ENCODE measurements at regions not wholly inside any gene's neighbourhood (a gene's known extent, or its start where the extent isn't known, plus 50 kb on each side); places are given as distances from the start of the nearest gene placed in this dataset.

- Histone ChIP-seq H3K23ac (ENCODE audit: low read depth, low read length) (no peak overlapping the region), H2AK9ac (replicated peaks; ENCODE audit: low read depth, low read length, poor library complexity) (no peak overlapping the region), H3K18ac (ENCODE audit: low read depth, low read length) (no peak overlapping the region), H2BK120ac (ENCODE audit: low read depth, low read length) (no peak overlapping the region), H3K27me3 (ENCODE audit: control insufficient read depth, insufficient read depth, low read length) (no peaks in the 10 kb centered on the region), H3K9me3 (ENCODE audit: control insufficient read depth, insufficient read depth, low read length) (peaks cover 3% of the 10 kb centered on the region; the same call in 1 of the 2 replicates), H4K8ac (ENCODE audit: low read depth in 2 of 2, low read length in 2 of 2) (no peak overlapping the region), H3K79me1 (ENCODE audit: low read depth in 1 of 2, low read length in 2 of 2) (no peaks in the 10 kb centered on the region), H4K20me1 (ENCODE audit: insufficient read depth, low read length) (no peaks in the 10 kb centered on the region), H3K4me1 (ENCODE audit: control insufficient read depth, insufficient read depth, low read length) (no peaks in the 10 kb centered on the region), H3K4ac (ENCODE audit: low read depth, low read length) (no peak overlapping the region), H3K27ac (ENCODE audit: insufficient read depth, low read length) (no peak overlapping the region), H2BK5ac (ENCODE audit: low read depth, low read length, poor library complexity, severe bottlenecking) (no peak overlapping the region), H2AK5ac (ENCODE audit: low read depth, low read length) (no peak overlapping the region), H3K4me2 (ENCODE audit: low read depth, low read length) (no peak overlapping the region), H4K5ac (ENCODE audit: low read depth, low read length) (no peak overlapping the region), H3K14ac (replicated peaks; ENCODE audit: low read depth, low read length) (no peak overlapping the region), H3K9ac (ENCODE audit: low read depth, low read length) (no peak overlapping the region), H2AFZ (replicated peaks; ENCODE audit: low read length, poor library complexity) (no peak overlapping the region), H3K36me3 (ENCODE audit: control insufficient read depth, insufficient read depth, low read length) (no peaks in the 10 kb centered on the region), H3K4me3 (ENCODE audit: insufficient read depth, low read depth, low read length) (no peak overlapping the region), H2BK15ac (ENCODE audit: low read depth, low read length) (no peak overlapping the region), H4K91ac (ENCODE audit: insufficient read depth, low read depth, low read length) (no peak overlapping the region), H3K56ac (ENCODE audit: extremely low read depth, insufficient read depth, low read length) (no peak overlapping the region), H2BK20ac (ENCODE audit: low read depth, low read length) (no peak overlapping the region), H3K9me1 (ENCODE audit: insufficient read depth, low read length) (no peaks in the 10 kb centered on the region)
- WGBS, 2 experiments (ENCODE audit: extremely low coverage in 2 of 2, insufficient read length in 1 of 2): 67% methylated on average over 1 of the region's 10 CpGs; no CpG with 5 or more reads in 1 of the 2 experiments
- in situ Hi-C loops (cut with MboI; ENCODE audit: low sequenced_read_pairs) (no loop called here), intact Hi-C loops (cut with micrococcal nuclease) (no loop called here), dilution Hi-C loops (cut with HindIII; ENCODE audit: low sequenced_read_pairs, unreplicated experiment) (no loop called here)
- no peak for ATAC-seq (ENCODE audit: low read depth)
- POLR2A ChIA-PET (ENCODE audit: unreplicated experiment): no interaction called here
- no peak for DNase-seq
- TF ChIP-seq RAD21 (IDR thresholded peaks at IDR 0.05; ENCODE audit: low read length) (no peak), USF2 (IDR thresholded peaks at IDR 0.05; ENCODE audit: low read depth, low read length) (no peak), MXI1 (IDR thresholded peaks at IDR 0.05; ENCODE audit: borderline replicate concordance, low read depth, low read length) (no peak), FOS (IDR thresholded peaks at IDR 0.05; ENCODE audit: low read depth, low read length) (no peak), POLR2A (IDR thresholded peaks at IDR 0.05; ENCODE audit: low read depth, low read length) (no peak), MAZ (IDR thresholded peaks at IDR 0.05; ENCODE audit: borderline replicate concordance, low read depth, low read length) (no peak), NFE2L2 (IDR thresholded peaks at IDR 0.05; ENCODE audit: low read depth, low read length) (no peak), MAFK (IDR thresholded peaks at IDR 0.05; ENCODE audit: low read depth, low read length) (no peak), RCOR1 (IDR thresholded peaks at IDR 0.05; ENCODE audit: insufficient replicate concordance, low read length) (no peak)
- CTCF ChIA-PET: interaction anchor here (0.6 kb wide), 1 partner anchor 143 kb away, joined by 3 read pairs; no protein-coding TSS in a partner anchor
- no TSS peak for BruUV-seq (replicated peaks)
These were observed 192.5 kb upstream of the ZFP64 start for GRCh38 chr20:52383995-52384621.

Measured in IMR-90 (cell line).